ENCODE measurements at regions not wholly inside any gene's neighbourhood (a gene's known extent, or its start where the extent isn't known, plus 50 kb on each side); places are given as distances from the start of the nearest gene placed in this dataset.

DNA sequence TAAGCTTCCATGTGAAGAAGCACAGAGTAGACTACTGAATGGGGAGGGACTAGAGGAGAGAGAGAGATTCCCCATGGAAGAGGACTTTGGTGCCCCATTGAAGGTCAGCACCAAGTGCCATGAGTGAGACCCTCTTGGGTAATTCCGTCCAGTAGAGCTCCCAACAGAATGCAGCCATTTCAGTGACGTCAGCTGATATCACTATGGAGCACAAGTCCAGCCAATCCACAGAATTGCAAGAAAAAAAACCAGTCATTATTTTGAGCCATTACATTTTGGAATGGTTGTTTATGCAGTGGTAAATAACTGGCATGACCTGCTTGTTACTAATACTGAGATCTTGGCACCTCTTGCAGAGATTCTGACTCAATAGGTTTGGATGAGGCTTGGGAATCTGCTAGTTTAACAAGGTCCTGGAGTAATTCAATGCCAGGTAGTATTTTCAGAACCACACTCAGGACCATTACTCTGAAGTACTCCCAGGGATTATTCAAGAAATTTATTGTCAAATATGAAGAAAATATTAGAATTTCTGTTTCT is 52.6 kb upstream of the SP8 start:
- CTCF ChIA-PET: no interaction called here
- Mint-ChIP-seq H3K4me1 (no peaks in the 10 kb centered on the region), H3K27me3 (no peaks in the 10 kb centered on the region), H3K4me3 (no peak overlapping the region), H3K27ac (no peak overlapping the region), H3K36me3 (ENCODE audit: low read depth) (no peaks in the 10 kb centered on the region), H3K9me3 (no peaks in the 10 kb centered on the region)
- no peak for DNase-seq
- POLR2A ChIA-PET: no interaction called here

DNA sequence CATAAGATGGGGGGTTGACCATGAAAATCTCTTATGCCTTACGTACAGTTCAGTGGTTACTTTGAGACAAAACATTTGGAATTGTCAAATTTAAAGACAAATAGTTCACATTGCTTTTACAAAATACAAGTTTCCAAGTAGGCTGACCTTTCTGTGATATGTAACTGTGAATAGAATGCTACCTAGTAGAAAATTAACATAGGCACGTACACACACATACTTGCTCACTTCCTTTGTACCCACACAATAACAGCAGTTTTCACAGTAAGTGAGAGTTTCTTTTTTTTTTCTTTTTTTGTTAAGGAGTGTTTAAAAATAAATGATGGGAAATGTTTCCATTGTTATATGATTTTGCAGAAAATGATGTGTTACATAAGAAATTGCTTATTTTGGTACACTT is 53.3 kb upstream of the SP8 start:
- Mint-ChIP-seq H3K36me3 (ENCODE audit: low read depth) (no peaks in the 10 kb centered on the region), H3K4me3 (no peak overlapping the region), H3K27ac (no peak overlapping the region), H3K9me3 (no peaks in the 10 kb centered on the region), H3K27me3 (no peaks in the 10 kb centered on the region), H3K4me1 (no peaks in the 10 kb centered on the region)
- ChIA-PET POLR2A (no interaction called here), CTCF (interaction anchor here (0.7 kb wide), 1 partner anchor 694 kb away, joined by 3 read pairs; no protein-coding TSS in a partner anchor)
- DNase-seq: no peak

DNA sequence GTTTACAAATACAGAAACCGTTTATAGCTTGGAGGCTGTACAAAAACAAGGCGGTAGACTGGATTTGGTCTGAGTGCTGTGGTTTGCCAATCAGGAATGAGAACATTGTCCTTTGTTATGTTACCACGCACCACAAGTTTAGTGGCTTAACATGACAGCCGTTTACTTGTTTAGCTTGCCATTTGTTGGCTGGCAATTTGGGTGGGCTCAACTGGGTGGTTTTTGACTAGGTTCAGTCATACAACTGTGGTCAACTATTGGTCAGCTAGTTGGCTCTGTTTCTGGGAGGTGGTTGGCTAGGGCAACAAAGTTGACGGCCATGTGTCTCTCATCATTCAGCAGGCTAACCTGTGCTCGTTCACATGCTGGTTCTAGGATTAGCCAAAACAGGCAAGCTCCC is 60.1 kb upstream of the SP8 start:
- ChIA-PET CTCF (no interaction called here), POLR2A (no interaction called here)
- H3K4me1 Mint-ChIP-seq: no peaks in the 10 kb centered on the region
- DNase-seq: no peak
- H3K9me3 Mint-ChIP-seq: no peaks in the 10 kb centered on the region
- no peaks in the 10 kb centered on the region for H3K27me3 Mint-ChIP-seq
- H3K36me3 Mint-ChIP-seq (ENCODE audit: low read depth): no peaks in the 10 kb centered on the region
- H3K27ac Mint-ChIP-seq: no peak overlapping the region
- H3K4me3 Mint-ChIP-seq: no peak overlapping the region

GRCh38 chr7:20858951-20859350 is 72.3 kb upstream of the SP8 start:
- H3K9me3 Mint-ChIP-seq: no peaks in the 10 kb centered on the region
- ChIA-PET POLR2A (no interaction called here), CTCF (no interaction called here)
- no peaks in the 10 kb centered on the region for H3K27me3 Mint-ChIP-seq
- no peaks in the 10 kb centered on the region for H3K4me1 Mint-ChIP-seq
- H3K36me3 Mint-ChIP-seq (ENCODE audit: low read depth): no peaks in the 10 kb centered on the region
- no peak overlapping the region for H3K4me3 Mint-ChIP-seq
- H3K27ac Mint-ChIP-seq: no peak overlapping the region
- no peak for DNase-seq

GRCh38 chr7:20861468-20861867 is 74.8 kb upstream of the SP8 start:
- DNase-seq: no peak
- Mint-ChIP-seq H3K4me1 (no peaks in the 10 kb centered on the region), H3K27me3 (no peaks in the 10 kb centered on the region), H3K27ac (no peak overlapping the region), H3K9me3 (no peaks in the 10 kb centered on the region), H3K36me3 (ENCODE audit: low read depth) (no peaks in the 10 kb centered on the region), H3K4me3 (no peak overlapping the region)
- CTCF ChIA-PET: no interaction called here
- POLR2A ChIA-PET: no interaction called here

DNA sequence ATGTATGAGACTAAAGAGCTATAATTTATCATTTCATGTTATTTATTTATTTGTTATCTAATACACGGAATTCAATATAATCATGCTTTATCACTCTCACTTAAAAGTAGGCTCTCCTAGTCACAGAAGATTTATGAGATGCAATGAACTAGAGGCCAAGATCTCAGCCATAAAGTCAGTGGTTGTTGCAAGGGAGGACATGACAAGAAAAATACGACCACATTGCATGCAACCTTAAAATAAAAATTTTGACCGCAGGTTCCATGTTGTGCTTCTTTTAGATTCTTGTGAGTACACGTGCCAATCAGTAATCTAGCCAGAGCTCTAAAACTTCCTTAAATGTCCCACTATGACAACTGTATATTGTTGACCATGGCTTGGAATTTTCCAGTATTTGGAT is 75.9 kb upstream of the SP8 start:
- ChIA-PET POLR2A (no interaction called here), CTCF (no interaction called here)
- Mint-ChIP-seq H3K4me3 (no peak overlapping the region), H3K9me3 (no peaks in the 10 kb centered on the region), H3K27me3 (no peaks in the 10 kb centered on the region), H3K36me3 (ENCODE audit: low read depth) (no peaks in the 10 kb centered on the region), H3K4me1 (no peaks in the 10 kb centered on the region), H3K27ac (no peak overlapping the region)
- no peak for DNase-seq

GRCh38 chr7:20864221-20864620 is 77.5 kb upstream of the SP8 start:
- no peaks in the 10 kb centered on the region for H3K4me1 Mint-ChIP-seq
- H3K27me3 Mint-ChIP-seq: no peaks in the 10 kb centered on the region
- H3K36me3 Mint-ChIP-seq (ENCODE audit: low read depth): no peaks in the 10 kb centered on the region
- no peaks in the 10 kb centered on the region for H3K9me3 Mint-ChIP-seq
- no peak overlapping the region for H3K4me3 Mint-ChIP-seq
- ChIA-PET POLR2A (no interaction called here), CTCF (interaction anchor here (0.6 kb wide), 1 partner anchor 11 kb away, joined by 4 read pairs; no protein-coding TSS in a partner anchor)
- no peak for DNase-seq
- H3K27ac Mint-ChIP-seq: no peak overlapping the region

GRCh38 chr7:20865684-20866083 is 79.0 kb upstream of the SP8 start:
- Mint-ChIP-seq H3K27ac (no peak overlapping the region), H3K27me3 (no peaks in the 10 kb centered on the region), H3K9me3 (no peaks in the 10 kb centered on the region), H3K36me3 (ENCODE audit: low read depth) (no peaks in the 10 kb centered on the region), H3K4me3 (no peak overlapping the region), H3K4me1 (no peaks in the 10 kb centered on the region)
- DNase-seq: no peak
- ChIA-PET POLR2A (no interaction called here), CTCF (no interaction called here)

DNA sequence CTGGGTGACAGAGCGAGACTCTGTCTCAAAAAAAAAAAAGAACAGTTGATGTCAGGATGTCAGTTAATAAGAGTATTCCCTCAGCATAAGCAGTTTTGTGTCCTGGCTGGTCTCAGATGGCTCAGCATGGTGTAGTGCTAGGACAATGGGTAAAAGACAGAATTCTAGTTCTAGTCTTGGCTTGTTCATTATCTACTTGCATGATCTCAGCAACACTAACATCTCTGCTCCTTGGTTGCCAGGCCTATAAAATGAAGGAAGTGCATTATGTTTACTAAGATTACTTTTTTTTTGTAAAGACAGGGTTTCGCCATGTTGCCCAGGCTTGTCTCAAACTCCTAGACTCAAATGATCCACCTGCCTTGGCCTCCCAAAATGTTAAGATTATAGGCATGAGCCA is 84.3 kb upstream of the SP8 start:
- CTCF ChIA-PET: interaction anchor here (0.7 kb wide), 1 partner anchor 94 kb away, joined by 3 read pairs; no protein-coding TSS in a partner anchor
- no peak overlapping the region for H3K4me3 Mint-ChIP-seq

GRCh38 chr7:20892776-20893175 is 106.1 kb upstream of the SP8 start:
- POLR2A ChIA-PET: no interaction called here
- H3K4me3 Mint-ChIP-seq: no peak overlapping the region

More for the DNA sequence above, 84.3 kb upstream of the SP8 start:
- no peaks in the 10 kb centered on the region for H3K27me3 Mint-ChIP-seq
- POLR2A ChIA-PET: no interaction called here
- H3K4me1 Mint-ChIP-seq: no peaks in the 10 kb centered on the region
- no peak for DNase-seq
- H3K9me3 Mint-ChIP-seq: no peaks in the 10 kb centered on the region
- H3K36me3 Mint-ChIP-seq (ENCODE audit: low read depth): no peaks in the 10 kb centered on the region
- H3K27ac Mint-ChIP-seq: no peak overlapping the region

GRCh38 chr7:20894806-20895205 is 108.1 kb upstream of the SP8 start:
- ChIA-PET POLR2A (no interaction called here), CTCF (no interaction called here)
- DNase-seq: no peak
- no peaks in the 10 kb centered on the region for H3K36me3 Mint-ChIP-seq (ENCODE audit: low read depth)
- no peaks in the 10 kb centered on the region for H3K27me3 Mint-ChIP-seq
- no peaks in the 10 kb centered on the region for H3K4me1 Mint-ChIP-seq
- H3K9me3 Mint-ChIP-seq: peaks cover 5% of the 10 kb centered on the region
- no peak overlapping the region for H3K4me3 Mint-ChIP-seq
- H3K27ac Mint-ChIP-seq: no peak overlapping the region

More at GRCh38 chr7:20892776-20893175, 106.1 kb upstream of the SP8 start:
- no peak overlapping the region for H3K27ac Mint-ChIP-seq
- CTCF ChIA-PET: no interaction called here
- H3K4me1 Mint-ChIP-seq: no peaks in the 10 kb centered on the region
- no peaks in the 10 kb centered on the region for H3K27me3 Mint-ChIP-seq
- DNase-seq: no peak
- H3K9me3 Mint-ChIP-seq: peaks cover 11% of the 10 kb centered on the region
- H3K36me3 Mint-ChIP-seq (ENCODE audit: low read depth): no peaks in the 10 kb centered on the region

DNA sequence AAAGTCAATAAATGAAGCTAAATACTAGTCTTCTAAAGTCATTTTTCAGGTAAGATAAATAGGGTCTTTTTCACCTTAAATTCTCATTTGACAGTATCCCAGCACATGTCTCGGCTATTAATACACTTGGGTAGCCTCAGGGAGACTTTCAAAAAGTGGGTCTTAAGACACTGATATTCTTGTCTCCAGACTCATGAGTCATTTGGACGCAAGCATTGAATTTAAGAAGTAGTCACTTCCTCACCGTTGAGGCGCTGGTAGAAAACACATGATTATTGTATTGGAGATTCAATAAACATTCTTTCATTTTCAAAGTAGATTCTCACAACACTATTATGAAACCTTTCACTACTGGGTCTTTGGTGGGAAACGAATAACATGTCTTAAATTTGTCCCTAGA is 108.9 kb upstream of the SP8 start:
- no peaks in the 10 kb centered on the region for H3K36me3 Mint-ChIP-seq (ENCODE audit: low read depth)
- CTCF ChIA-PET: no interaction called here
- peaks cover under 1% of the 10 kb centered on the region for H3K9me3 Mint-ChIP-seq
- H3K4me1 Mint-ChIP-seq: no peaks in the 10 kb centered on the region
- no peaks in the 10 kb centered on the region for H3K27me3 Mint-ChIP-seq
- DNase-seq: no peak
- no peak overlapping the region for H3K27ac Mint-ChIP-seq
- H3K4me3 Mint-ChIP-seq: no peak overlapping the region
- POLR2A ChIA-PET: no interaction called here

DNA sequence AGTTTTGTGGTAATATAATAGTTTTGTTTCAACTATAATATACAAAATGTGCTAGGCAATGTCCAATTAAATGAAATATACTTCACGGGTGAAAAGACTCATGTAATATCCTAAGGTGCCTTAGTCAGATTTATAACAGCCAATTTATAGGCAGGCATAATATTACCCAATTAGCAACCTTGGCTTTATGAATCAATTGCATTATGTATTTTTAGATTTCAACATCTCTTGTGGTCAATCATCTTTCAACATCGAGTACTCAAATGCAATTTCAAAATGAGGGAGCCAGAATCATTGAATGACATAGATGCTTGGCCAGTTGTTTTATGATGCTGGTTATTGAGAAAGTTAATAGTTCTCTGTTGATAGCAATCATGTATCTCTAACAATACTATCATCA is 110.3 kb upstream of the SP8 start:
- Mint-ChIP-seq H3K4me3 (no peak overlapping the region), H3K36me3 (ENCODE audit: low read depth) (no peaks in the 10 kb centered on the region), H3K4me1 (no peaks in the 10 kb centered on the region), H3K27ac (no peak overlapping the region), H3K9me3 (no peaks in the 10 kb centered on the region), H3K27me3 (no peaks in the 10 kb centered on the region)
- ChIA-PET POLR2A (no interaction called here), CTCF (no interaction called here)
- no peak for DNase-seq

DNA sequence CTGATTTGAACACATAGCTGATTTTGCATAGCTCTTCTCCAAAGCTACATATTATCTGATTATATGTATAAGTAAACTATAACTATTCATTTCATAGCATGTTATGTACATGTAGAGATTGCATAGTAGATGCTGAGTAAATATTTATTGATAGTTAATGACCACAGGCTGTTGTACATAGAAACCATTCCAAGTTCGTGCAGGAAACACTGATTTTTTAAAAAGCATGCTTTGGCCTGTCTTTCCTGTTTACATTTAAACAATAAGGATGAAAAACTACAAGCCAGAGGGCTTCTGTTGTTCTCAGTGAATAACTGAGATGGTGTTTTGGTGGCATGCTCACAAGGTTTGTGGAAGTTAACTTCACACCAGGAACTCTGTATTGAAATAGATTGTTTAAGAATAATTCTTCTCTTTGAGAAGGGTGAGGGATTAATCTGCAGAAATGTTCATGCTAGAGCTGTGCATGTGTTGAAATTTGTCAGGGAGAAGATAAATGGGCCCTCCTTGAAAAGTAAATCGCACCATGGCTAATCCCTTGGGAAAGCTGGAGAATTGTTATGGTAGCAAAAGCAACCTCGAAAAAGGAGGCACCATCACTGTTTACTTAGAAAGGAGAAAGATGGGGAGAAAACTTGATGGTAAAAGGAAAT is 120.2 kb upstream of the SP8 start:
- ChIA-PET POLR2A (no interaction called here), CTCF (no interaction called here)
- no peak overlapping the region for H3K4me3 Mint-ChIP-seq
- no peaks in the 10 kb centered on the region for H3K36me3 Mint-ChIP-seq (ENCODE audit: low read depth)
- H3K27ac Mint-ChIP-seq: no peak overlapping the region
- no peaks in the 10 kb centered on the region for H3K9me3 Mint-ChIP-seq
- no peak for DNase-seq
- H3K27me3 Mint-ChIP-seq: no peaks in the 10 kb centered on the region
- no peaks in the 10 kb centered on the region for H3K4me1 Mint-ChIP-seq

Measured in activated CD4-positive, alpha-beta memory T cell treated with anti-CD3 and anti-CD28 coated beads, Interleukin-2, amount 10 ng/mL, durations not matched to agents 7 days and 5 days (primary cell).